NB4 (cell line): ENCODE measurements at regions not wholly inside any gene's neighbourhood (a gene's known extent, or its start where the extent isn't known, plus 50 kb on each side); places are given as distances from the start of the nearest gene placed in this dataset.

ENCODE experiments used
- CTCF ChIP-seq: IDR thresholded peaks from one replicate; pipeline ENCODE4 v1.5.1; 2012; ENCODE audit warnings: low read depth, low read length
- MYC ChIP-seq: IDR thresholded peaks from 2 replicates; pipeline ENCODE4 v1.6.1; 2011; ENCODE audit warnings: low read depth, low read length
- POLR2A ChIP-seq: IDR thresholded peaks from 2 replicates; pipeline ENCODE4 v1.6.1; 2011; ENCODE audit warnings: mild to moderate bottlenecking; ENCODE audit not compliant: insufficient read length; ENCODE audit errors: extremely low read depth

- no peak for TF ChIP-seq POLR2A
- TF ChIP-seq CTCF: no peak
- TF ChIP-seq MYC: no peak
Observed at GRCh38 chr10:10437886-10438285, 579.8 kb upstream of the CELF2 start.
